Cerebellar cortex (tissue), 1 donor: ENCODE measurements at regions not wholly inside any gene's neighbourhood (a gene's known extent, or its start where the extent isn't known, plus 50 kb on each side); places are given as distances from the start of the nearest gene placed in this dataset.

Experiments used
- DNase-seq: peaks from one replicate; pipeline ENCODE4 v3.0.0-alpha.2; 2015; ENCODE audit warnings: low spot score

DNA sequence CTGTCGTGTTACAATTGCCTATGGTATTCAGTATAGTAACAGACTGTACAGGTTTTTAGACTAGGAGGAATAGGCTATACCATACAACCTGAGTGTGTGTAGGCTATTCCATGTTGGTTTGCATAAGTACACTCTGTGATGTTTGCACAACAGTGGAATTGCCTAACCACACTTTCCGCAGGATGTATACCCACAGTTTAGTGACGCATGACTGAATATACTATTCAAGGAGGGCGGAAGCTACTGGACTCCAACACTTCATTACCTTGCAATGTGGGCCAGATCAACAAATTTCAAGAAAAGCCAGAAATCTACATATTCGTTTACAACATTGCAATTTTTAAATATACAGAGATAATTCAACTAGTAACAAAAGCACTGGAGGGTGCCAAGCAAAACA is 317.2 kb downstream of the PDGFC start:
- no peak for DNase-seq

DNA sequence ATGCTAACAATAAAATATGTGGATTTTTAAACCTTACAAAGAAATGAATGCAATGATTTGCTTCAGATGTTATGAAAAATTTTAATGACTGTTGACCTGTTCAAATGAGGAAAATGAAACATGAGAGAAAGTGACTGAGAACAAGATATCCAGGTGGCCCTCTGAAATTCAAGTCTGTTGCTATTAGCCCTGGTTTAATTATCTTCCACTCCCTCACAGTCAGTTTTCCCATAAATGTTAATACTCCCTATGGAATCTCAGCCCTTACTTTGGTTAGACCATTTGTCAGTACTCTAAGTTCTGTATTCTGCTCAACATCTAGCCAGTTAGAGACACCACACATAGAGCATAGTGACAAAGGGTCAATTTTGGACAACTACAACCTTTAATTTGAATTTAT is 327.8 kb downstream of the PDGFC start:
- DNase-seq = no peak

DNA sequence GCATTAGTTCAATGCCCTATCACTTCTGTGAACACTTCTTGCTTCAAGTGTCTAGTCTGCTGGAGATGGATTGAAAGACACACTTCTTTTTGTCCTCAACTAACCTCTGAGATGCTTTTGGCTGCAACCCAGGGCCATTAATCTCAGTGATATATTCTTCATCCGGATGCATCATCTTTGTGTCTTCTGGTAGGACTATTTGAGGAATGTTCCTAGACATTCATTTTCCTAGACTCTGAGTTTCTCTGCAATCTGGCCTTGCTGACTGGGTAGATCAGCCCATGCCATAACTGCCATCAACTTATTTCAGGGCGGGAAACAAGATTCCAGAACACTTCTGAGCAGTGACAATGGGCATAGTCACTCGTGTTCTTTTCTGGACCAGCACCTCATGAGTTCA is 329.4 kb downstream of the PDGFC start:
- no peak for DNase-seq

DNA sequence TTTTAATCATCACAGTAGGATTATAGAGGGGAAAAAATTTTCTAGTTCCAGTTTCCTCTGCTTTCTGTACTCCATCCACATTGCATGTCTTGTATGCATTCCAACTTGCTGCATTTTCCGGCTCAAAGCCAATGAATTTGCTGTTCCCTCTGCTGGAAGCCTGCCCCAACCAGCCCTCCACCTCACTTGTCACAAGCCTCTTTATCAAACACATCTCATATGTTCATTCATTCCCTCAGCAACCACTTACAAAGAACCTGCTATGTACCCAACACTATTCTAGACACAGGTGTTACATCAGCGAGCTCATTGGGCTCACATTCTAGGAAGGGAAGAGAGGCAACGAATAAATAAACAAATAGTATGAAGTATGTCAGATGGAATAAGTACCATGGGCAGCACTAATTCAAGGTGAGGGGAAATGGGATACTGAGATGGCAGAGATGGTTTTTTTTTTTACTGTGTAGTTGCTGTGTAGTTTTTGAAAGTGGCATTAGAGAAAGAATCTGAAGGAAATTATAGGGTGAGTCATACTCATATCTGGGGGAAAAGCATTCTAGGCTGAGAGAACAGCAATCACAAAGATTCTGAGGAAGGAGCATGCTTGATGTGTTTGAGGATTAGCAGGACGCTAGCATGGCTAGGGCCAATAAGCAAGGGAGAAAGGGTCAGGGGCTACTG is 332.5 kb downstream of the PDGFC start:
- DNase-seq = no peak

DNA sequence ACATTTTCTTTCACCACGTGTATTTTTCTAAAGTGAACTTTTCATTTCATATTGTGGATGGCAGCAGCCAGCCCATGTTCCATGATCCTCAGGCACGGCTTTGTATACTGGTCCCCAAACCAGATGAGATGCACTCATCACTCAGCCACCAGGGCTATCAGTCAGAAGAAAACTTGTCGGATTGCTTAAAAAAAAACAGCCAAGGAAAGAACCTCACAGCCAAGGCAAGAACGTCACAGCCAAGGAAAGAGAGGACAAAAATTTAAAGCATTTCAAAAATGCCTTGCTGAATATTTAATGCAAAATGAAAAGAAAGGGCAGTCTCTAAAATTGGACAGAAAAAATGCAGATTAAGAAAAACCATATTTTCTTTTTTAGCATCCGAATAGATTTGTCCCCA is 333.3 kb downstream of the PDGFC start:
- DNase-seq = no peak

DNA sequence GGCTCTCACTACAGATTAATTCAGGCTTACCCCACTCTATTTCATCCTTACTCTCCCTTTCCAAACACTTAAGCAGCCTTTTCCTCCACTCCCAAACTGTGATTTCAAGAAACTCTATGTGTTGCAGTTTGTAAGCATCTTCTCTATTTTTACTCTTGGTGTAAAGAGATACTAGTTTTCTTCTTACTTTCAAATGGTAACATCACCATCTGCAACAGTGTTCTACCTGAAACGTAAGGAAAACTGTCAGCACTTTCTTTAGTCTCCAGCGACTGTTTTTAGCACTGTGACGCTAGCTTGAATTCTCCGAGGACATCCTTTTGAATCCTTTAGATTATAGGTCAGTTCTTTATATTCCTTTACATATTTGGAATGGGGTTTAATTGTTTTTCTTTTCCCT is 335.2 kb downstream of the PDGFC start:
- no peak for DNase-seq

DNA sequence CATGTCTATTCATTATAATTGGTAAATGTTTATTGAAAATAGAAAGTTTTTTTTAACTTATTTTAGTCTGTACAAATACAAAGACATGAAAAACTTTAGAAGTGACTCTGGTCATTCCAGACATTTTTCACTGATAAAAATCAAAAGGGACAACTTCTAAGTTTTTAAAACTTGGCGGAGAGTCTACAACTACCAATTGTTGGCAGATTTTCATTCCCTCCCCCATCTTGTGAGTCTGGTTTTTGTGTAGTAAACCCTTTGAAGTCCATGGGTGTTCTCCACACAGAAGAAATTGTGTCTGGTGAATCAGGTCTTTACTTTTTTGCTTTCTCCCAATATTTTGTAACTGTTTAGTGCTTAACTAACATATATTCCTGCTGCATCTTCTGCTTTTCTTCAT is 336.5 kb downstream of the PDGFC start:
- no peak for DNase-seq

DNA sequence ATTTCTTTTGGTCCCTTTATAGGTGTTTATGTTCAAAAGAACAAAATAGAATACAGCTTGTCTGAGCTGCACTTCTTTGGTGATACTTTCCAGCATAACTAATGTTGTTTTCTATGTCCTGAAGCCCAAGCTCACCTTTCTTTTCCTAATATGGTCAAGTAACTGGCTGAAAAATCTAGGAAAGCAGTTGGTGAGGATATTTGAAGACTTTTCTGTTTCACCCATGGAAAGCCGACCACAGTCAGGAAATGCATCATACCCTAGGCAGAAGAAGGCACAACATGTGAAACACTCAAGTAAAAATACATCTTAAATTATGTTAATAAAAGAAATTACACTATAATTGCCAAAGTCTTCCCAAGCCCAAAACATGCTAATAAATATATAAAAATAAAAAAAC is 337.0 kb downstream of the PDGFC start:
- DNase-seq = no peak

DNA sequence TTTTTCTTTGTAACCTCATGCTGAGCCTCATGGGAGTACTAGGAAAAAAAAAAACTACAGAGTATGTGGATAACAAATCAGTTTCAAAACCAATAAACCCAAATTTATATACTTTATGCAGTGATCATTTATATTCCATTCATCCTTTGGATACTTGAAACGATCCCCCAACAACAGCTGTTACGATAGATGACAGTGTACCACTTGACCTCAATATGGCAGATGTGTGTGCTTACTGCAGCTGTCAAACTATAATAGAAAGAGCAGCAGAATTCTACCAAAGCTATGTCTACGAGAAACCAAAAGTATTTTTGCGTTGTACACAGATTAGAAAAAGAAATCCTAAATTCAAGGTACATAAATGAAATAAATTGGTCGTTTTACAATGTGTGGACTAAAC is 337.8 kb downstream of the PDGFC start:
- DNase-seq = no peak

DNA sequence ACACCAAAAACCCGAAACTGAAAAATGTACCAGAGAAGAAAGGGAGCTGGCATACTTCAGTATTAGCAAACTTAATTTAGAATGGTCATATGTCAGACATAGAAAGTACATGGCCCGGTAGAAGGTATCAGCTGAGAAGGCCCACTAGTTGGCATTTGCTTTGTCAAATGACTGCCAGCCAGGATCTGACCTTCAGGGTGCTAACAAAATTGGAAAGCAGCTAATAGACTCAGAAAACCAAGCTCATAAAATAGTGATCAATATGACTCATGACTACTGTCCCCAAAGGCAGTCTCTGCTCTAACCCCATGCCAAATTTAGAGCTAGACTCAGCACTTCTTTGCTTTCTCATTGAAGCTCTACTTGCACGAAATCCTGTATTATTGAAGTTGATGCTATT is 342.7 kb downstream of the PDGFC start:
- DNase-seq = no peak

DNA sequence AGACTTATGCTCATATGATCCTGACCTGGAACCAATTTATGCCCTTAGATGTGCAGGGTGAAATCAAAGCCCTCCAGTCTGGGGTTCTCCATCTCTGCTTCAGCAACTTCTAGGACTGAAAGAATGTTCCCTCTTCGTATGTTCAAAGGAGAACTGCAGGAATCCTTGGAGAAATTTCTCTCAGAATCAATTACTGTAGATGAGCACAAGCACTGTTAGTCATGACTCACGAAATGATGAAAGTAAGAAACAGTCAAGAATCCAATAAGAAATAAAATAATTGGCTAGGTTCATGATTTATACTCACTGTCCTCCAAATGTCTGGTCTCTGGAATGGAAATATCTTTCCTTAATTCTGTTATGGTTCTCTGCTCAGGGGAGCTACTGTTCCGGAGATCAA is 348.2 kb downstream of the PDGFC start:
- no peak for DNase-seq

DNA sequence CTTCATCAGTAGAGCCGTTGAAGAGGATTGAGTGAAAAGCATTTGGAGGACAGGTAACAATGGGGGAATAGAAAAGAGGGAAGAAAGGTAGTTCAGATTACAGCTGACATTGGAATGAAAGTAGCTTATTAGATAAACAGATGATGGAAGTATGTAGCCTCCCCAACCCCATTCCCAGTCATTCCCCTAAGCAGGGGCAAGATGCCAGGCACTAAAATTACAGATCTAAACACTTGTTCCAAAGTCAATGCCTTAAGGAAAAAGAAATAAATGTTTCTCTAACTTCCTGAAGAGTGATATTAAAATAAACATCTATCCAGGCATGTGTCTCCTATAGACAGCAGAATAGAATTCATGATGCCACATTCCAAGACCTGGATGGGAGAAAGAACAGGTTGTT is 350.8 kb downstream of the PDGFC start:
- no peak for DNase-seq

DNA sequence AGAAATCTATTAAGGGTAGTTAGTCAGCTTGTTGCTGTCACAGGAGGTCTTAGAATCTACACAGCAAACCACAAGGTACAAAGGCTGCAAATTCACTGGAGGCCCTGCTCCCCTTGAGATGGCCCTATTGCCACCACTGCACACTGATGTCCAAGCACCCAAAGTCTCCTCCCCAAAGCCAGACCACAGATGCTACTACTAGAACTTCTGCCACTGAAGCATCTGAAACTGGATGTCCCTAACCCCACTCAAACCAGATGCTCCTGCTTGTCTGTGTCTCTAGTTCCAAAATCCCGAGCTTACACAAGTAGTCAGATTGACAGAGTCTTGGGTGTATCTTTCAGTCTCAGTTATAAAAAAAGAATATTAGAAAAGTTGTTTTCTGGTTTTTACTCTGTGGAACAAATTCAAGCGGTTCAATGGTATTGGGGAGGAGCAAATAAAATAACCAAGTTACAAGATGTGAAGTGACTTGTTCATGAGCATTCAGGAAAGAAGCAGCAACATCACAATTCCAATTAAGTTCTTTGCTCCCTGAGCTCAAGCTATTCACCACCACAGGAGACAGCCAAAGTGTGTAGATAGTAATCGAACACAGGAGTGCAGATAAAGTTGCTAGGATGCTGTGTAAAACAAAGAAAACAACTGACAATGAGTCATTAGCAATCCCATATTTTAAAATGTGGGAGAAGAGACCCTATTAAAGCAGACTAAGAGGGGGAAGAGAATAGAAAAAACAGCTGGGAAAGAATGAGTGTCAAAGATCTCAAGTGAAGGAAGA is 352.3 kb downstream of the PDGFC start:
- no peak for DNase-seq

DNA sequence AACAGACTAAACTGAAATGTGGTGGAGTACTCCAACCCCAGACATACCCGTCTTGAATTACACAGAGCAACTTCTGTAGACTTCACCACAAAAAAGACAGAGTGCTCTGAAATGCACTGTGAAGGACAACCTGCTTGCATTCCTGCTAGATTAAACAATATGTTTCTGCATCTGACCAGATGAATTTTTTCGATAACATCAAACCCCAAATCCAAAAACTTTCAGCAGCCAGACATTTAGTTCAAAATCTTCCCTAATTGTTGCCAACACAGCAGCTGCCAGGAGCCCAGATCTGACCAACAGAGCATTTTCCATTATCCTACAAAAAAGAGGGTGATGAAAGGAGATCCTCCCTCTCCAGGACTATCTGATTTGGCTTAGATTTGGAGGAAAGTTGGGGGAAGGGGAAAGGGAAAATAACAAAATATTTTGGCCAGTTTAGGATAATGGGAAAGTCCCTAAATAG is 356.5 kb downstream of the PDGFC start:
- DNase-seq = no peak

DNA sequence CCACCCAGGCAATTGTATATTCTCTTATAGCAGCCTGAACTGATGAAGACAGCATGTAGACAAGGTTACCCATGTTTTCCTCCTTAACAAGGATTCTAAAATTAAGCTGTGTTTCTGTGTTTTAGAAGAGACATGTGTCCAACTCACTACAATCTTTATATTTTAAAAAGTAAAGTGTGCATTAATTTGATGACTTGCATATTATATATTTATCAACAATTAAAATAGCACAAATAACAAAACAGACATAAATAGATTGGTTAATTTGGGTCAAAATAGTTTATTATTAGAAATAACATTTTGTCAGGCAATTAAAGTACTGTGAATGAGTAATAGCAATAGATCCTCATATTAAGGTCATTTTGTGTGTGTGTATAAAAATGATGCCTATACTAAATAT is 357.1 kb downstream of the PDGFC start:
- no peak for DNase-seq

DNA sequence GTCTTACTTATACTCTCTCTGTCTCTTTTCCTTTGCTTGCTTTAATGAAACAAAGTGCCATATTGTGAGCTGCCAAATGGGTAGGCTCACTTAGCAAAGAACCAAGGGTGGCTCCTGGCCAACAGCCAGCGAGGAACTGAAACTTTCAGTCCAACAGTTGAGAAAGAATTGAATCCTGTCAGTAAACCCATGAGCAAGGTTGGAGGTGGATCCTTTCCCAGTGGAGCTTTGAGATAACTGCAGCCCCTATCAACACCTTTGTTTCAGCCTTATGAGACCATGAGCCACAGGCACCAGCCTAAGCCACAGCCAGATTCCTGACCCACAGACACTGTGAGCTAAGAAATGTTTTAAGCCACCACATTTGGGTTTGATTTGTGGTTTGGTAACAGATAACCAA is 362.2 kb downstream of the PDGFC start:
- no peak for DNase-seq

DNA sequence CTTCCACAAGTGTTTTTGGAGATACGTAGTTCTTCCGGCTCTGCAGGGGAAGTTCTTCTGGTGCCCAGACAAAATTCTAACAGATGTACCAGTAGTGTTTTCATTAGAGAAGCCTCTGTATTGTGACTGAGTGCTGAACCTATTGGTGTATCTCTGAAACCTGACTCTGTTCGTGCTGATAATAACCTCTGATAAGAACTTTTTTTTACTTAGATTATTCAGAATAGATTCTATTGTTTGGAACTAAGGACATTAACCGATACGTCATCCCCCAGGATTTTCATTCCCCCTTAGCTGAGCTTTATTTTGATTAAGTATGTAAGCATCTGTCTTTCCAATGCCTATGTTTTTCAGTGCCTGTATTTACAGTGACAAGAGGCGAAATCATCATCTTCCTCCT is 362.9 kb downstream of the PDGFC start:
- DNase-seq = no peak

DNA sequence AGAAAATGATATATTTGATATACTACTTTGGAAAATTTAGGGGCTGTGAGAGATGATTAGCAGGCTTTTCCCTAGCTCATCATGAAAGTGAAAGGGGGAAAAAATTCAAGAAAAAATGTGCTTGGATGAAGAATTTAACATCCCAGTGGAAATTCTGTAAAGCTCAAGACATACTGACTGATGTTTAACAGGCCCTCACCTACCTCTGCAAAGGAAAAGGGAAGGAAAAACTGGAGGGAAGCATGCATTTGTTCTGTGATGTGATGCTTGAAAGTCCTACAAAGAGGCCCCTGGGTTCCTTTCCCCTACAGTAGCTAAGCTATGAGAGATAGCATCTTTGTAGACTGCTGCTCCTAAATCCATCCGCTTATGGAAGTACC is 364.1 kb downstream of the PDGFC start:
- no peak for DNase-seq

DNA sequence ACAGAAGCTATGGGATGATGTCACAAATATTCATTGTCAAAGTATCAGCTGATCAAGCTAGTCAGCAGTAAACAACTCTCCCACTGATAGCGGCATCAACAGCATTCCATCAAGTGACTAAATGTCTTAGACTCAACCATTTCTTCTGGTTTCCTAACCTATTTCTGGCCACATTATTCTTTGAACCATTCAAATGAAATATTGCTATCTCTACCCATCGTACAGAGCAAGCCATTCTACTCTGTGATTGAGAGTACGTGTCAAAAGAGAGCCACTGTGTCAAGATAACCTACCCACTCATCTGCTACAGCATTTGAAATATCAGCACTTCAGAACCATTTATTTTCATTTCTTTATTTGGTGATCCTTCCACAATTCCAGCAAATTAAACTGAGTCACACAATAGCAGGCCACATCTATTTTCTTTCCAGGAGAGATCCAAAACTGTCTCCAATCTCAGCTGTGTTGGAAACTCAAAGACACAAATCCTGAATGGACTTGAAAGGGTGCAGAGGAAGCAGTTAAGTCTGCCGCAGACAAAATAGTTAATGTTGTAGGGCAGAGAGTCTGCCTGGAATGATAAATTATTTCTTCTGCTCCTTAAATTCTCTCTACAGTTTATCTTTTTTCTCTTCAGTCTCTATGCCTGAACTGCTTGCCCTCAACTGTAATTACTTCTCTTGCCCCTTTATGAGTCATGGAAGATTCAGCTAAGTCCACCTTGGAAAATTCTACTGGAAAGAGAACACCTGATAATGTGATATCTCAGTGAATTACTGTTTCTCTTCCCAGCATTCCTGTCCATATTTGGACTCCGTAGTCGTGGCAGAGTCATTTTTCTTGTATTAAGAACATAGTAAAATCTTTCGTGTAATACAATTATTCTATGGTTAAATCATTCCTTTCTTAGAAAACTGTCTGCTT is 364.8 kb downstream of the PDGFC start:
- no peak for DNase-seq

DNA sequence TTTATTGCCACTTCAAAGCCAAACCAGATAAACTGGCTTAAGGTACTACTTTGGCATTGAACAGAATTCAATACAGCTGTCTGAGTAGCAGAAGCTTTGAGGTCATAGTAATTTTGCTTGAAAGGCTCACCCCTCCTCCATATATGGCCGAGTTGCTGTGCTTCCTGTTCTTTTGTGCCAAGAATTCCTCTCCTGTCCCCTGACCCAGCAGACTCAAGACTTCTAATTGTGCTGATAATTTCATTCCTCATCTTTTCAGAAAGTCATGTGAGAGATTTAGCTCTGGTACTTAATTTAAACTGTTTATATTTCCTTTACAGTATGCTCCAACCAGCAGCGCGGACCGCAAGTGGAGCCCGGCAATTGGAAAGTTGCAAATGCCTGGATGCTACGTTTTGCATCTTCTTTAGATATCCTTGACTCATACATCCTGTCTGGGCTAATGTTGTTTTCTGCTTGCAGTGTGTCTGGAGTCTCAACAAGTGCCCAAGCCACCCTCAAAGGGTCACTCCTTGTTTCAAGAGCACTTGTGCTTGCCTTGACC is 373.4 kb downstream of the PDGFC start:
- no peak for DNase-seq

DNA sequence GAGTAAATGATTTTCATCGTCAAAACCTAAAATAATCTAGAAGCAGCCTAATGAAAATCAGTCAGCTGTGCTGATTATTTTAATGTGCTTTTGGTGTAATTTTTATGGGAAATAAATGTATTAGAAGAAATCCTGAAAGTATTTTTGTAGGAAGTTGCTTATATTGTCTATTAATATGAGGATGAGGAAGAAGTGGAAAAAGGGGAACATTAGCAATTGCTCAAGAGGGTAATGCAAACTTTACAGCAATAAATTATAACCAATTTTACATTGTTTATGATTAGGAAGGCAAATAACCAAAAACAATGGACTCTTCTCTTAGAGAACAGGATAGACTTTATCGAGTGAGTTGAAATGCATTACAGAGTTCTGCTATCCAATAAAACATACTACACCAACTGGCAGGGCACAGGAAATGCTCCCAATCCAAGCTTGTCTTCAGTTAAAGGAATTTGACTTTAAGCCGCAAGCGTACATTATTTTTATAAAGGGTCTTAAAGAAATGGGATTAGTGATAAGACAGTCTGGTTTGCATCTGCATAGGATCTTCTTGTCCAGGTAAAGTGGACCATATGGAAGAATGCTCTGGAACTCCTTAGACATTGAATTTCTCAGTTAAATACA is 374.8 kb downstream of the PDGFC start:
- DNase-seq = no peak

DNA sequence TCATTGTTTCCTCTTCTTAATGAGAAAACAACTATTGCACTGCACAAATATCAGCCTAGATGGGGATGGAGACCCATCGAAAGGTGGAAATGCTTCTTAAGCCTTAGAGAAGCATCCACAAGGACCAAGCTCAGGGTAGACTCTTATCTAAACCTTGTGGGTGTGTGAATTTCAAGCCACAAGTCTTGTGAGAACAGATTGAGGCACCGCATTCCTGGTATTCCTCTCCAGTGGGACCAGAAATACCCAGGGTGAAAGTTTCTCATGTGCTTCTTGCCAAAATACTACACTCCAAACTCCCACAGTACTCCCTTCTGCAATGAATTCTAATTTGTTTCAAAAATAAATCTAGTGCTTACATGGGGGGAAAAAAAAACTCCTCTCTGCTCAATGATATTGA is 375.6 kb downstream of the PDGFC start:
- DNase-seq = no peak
